ENCODE measurements at regions not wholly inside any gene's neighbourhood (a gene's known extent, or its start where the extent isn't known, plus 50 kb on each side); places are given as distances from the start of the nearest gene placed in this dataset.

DNA sequence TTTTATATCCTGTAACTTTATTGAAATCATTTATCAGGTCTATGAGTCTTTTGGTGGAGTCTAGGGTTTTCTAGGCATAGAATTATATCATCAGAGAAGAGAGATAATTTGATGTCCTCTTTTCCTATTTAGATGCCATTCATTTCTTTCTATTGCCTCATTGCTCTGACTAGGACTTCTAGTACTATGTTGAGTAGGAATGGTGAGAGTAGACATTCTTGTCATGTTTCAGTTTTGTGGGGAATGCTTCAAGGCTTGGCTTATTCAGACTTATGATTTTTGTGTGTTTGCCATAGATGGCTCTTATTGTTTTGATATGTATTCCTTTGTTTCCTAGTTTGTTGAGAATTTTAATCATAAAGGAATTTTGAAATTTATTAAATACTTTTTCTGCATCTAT is 1078.3 kb downstream of the FAM181B start:
- H4K91ac ChIP-seq (replicated peaks; ENCODE audit: insufficient read length, low read length): no peak overlapping the region
- DNase-seq (ENCODE audit: low read depth in 1 of 2, low spot score in 2 of 2) (no peak), FAIRE-seq (no peak)
- no peak overlapping the region for H3K14ac ChIP-seq (ENCODE audit: insufficient read length)
- no peaks in the 10 kb centered on the region for H3K79me2 ChIP-seq (ENCODE audit: control insufficient read depth in 1 of 2, insufficient read depth in 2 of 2, low read length in 2 of 2)
- ChIA-PET CTCF (ENCODE audit: partially characterized antibody) (interaction anchor here (1.1 kb wide), 1 partner anchor 53 kb away, joined by 3 read pairs; no protein-coding TSS in a partner anchor), POLR2A (ENCODE audit: partially characterized antibody) (no interaction called here)
- H3K9me3 ChIP-seq (ENCODE audit: insufficient read depth in 2 of 2, low read depth in 1 of 2, low read length in 1 of 2): peaks cover 0 to 2% of the 10 kb centered on the region in 2 experiments; a peak in 1 of 4 replicates
- no peaks in the 10 kb centered on the region for H3K27me3 ChIP-seq (replicated peaks in 1 of 4; ENCODE audit: control insufficient read depth in 3 of 4, extremely low read depth in 1 of 4, insufficient read depth in 3 of 4, low read length in 3 of 4)
- no peak overlapping the region for H3K4ac ChIP-seq (replicated peaks; ENCODE audit: insufficient read length, low read depth, low read length)
- no peak overlapping the region for H2BK120ac ChIP-seq (replicated peaks; ENCODE audit: low read depth, low read length)
- H3K23ac ChIP-seq (ENCODE audit: insufficient read length): no peak overlapping the region
- H2AFZ ChIP-seq (ENCODE audit: low read length): no peak overlapping the region
- H2BK12ac ChIP-seq (ENCODE audit: low read depth, low read length): no peak overlapping the region
- no peak overlapping the region for H3K4me2 ChIP-seq (ENCODE audit: insufficient read depth in 1 of 2, low read depth in 2 of 2, low read length in 2 of 2)
- H3K36me3 ChIP-seq (ENCODE audit: control insufficient read depth in 2 of 4, insufficient read depth in 4 of 4, low read length in 3 of 4): no peaks in the 10 kb centered on the region
- H3K4me1 ChIP-seq (replicated peaks in 1 of 4; ENCODE audit: control insufficient read depth in 3 of 4, insufficient read depth in 4 of 4, low read length in 3 of 4): no peaks in the 10 kb centered on the region
- no peak overlapping the region for H3K4me3 ChIP-seq (ENCODE audit: extremely low read depth in 1 of 4, insufficient read depth in 2 of 4, low read depth in 3 of 4, low read length in 4 of 4)
- no peaks in the 10 kb centered on the region for H3K79me1 ChIP-seq (ENCODE audit: low read depth, low read length)
- H3K23me2 ChIP-seq (ENCODE audit: low read depth, low read length): no peaks in the 10 kb centered on the region
- H4K5ac ChIP-seq (ENCODE audit: insufficient read length, low read depth, low read length): no peak overlapping the region
- H4K8ac ChIP-seq (ENCODE audit: extremely low read depth, insufficient read depth, low read length): no peak overlapping the region
- no peak overlapping the region for H3K18ac ChIP-seq (ENCODE audit: extremely low read depth, low read length)
- no peak overlapping the region for H2BK15ac ChIP-seq (ENCODE audit: low read length)
- no peaks in the 10 kb centered on the region for H4K20me1 ChIP-seq (replicated peaks in 1 of 2; ENCODE audit: control insufficient read depth in 1 of 2, insufficient read depth in 2 of 2, low read length in 2 of 2)
- no peak overlapping the region for H2BK5ac ChIP-seq (ENCODE audit: low read depth, low read length)
- no peak overlapping the region for H3K56ac ChIP-seq (replicated peaks; ENCODE audit: insufficient read length, low read depth, low read length)
- no peak overlapping the region for H2BK20ac ChIP-seq (ENCODE audit: low read length)
- no peak overlapping the region for H3K27ac ChIP-seq (ENCODE audit: low read depth, low read length)
- no peak overlapping the region for H3K9ac ChIP-seq (replicated peaks in 1 of 4; ENCODE audit: extremely low read depth in 1 of 4, low read depth in 3 of 4, low read length in 3 of 4)
- no peak overlapping the region for H2AK5ac ChIP-seq (ENCODE audit: low read depth, low read length)
- TF ChIP-seq CBX5 (IDR thresholded peaks at IDR 0.05; ENCODE audit: low read depth, low read length) (no peak), ASH2L (IDR thresholded peaks at IDR 0.05; ENCODE audit: low read length) (no peak), FOSL1 (IDR thresholded peaks at IDR 0.05; ENCODE audit: insufficient read depth, low read depth, low read length) (no peak), SUZ12 (IDR thresholded peaks at IDR 0.05; ENCODE audit: low read length) (no peak)
- TF ChIP-seq, protein P1, sequence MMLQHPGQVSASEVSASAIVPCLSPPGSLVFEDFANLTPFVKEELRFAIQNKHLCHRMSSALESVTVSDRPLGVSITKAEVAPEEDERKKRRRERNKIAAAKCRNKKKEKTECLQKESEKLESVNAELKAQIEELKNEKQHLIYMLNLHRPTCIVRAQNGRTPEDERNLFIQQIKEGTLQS (IDR thresholded peaks at IDR 0.05; ENCODE audit: insufficient read depth, low read depth, low read length): no peak

Data from H1 (cell line).